Naive B cell (primary cell): ENCODE measurements at regions not wholly inside any gene's neighbourhood (a gene's known extent, or its start where the extent isn't known, plus 50 kb on each side); places are given as distances from the start of the nearest gene placed in this dataset.

Experiments used
- ATAC-seq, 2 donors: fragments of 150-1000 bp; cut with Tn5 transposase; 2 replicates each; pipeline ENCODE4 v1.10.0; 2021; ENCODE audit warnings: low read depth in 2 of 2, mild to moderate bottlenecking in 2 of 2, moderate library complexity in 2 of 2
- DNase-seq: peaks from one replicate; pipeline ENCODE4 v3.0.0; 2022
- H3K27ac Mint-ChIP-seq, 6 donors: one replicate each; pipeline ENCODE4 v1.8.0; 2020 to 2022; ENCODE audit warnings: mild to moderate bottlenecking in 6 of 6, mixed read lengths in 6 of 6, moderate library complexity in 5 of 6, inconsistent platforms in 2 of 6
- H3K27me3 Mint-ChIP-seq, 3 donors: one replicate each; pipeline ENCODE4 v1.8.0; 2021 to 2022; ENCODE audit warnings: mixed read lengths in 3 of 3, mild to moderate bottlenecking in 1 of 3
- H3K36me3 Mint-ChIP-seq, 2 donors: one replicate each; pipeline ENCODE4 v1.8.0; 2020 to 2022; ENCODE audit warnings: mixed read lengths in 2 of 2, inconsistent platforms in 1 of 2, mild to moderate bottlenecking in 1 of 2
- H3K4me1 Mint-ChIP-seq, 3 donors: one replicate each; pipeline ENCODE4 v1.8.0; 2020 to 2022; ENCODE audit warnings: mixed read lengths in 3 of 3, inconsistent platforms in 1 of 3, mild to moderate bottlenecking in 1 of 3, moderate library complexity in 1 of 3
- H3K4me3 Mint-ChIP-seq, 8 donors: one replicate each; pipeline ENCODE4 v1.8.0; 2020 to 2022; ENCODE audit warnings: mild to moderate bottlenecking in 8 of 8, mixed read lengths in 8 of 8, moderate library complexity in 8 of 8, inconsistent platforms in 2 of 8
- H3K9me3 Mint-ChIP-seq, 7 donors: one replicate each; pipeline ENCODE4 v1.8.0; 2020 to 2022; ENCODE audit warnings: mixed read lengths in 7 of 7, mild to moderate bottlenecking in 5 of 7, inconsistent platforms in 2 of 7, moderate library complexity in 1 of 7

DNA sequence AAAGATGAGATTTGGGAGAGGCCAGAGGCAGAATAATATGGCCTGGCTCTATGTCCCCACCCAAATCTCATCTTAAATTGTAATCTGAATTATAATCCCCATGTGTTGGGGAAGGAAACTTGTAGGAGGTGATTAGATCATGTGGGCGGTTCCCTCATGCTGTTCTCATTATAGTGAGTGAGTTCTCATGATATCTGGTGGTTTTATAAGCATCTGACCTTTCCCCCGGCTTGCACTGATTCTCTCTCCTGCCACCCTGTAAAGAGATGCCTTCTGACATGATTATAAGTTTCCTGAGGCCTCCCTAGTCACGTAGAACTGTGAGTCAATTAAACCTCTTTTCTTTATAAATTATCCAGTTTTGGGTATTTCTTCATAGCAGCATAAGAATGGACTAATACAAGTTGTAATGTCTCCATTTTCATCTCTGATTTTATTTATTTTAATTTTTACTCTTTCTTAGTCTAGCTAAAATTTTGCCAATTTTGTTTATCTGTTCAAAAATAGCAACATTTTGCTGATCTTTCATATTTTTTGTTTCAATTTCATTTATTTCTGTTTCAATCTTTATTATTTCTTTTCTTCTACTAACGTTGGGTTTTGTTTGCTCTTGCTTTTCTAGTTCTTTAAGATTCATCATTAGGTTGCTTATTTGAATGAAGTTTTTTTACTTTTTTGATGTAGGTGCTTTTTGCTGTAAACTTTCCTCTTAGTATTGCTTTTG is 67.0 kb upstream of the ZRANB2 start:
- Mint-ChIP-seq H3K4me1 (no peaks in the 10 kb centered on the region), H3K27me3 (peaks cover 0 to 6% (median 0%) of the 10 kb centered on the region in 3 donors), H3K9me3 (peaks cover 7 to 37% (median 26%) of the 10 kb centered on the region in 7 donors), H3K36me3 (peaks cover 0 to 8% of the 10 kb centered on the region in 2 donors), H3K27ac (no peak overlapping the region), H3K4me3 (no peak overlapping the region)
- ATAC-seq (no peak), DNase-seq (no peak)

DNA sequence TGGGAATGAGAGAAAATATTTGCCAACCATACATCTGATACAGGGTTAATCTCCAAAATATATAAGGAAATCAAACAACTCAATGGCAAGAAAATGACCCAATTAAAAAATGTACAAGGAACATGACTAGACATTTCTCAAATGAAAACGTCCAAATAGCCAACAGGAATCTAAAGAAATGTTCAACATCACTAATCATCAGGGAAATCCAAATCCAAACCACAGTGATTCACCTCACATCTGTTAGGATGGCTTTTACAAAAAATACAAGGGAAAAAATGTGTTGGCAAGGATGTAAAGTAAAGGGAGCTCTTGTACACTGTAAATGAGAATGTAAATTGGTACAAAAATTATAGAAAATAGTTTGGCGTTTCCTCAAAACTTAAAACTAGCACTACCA is 54.7 kb upstream of the ZRANB2 start:
- Mint-ChIP-seq H3K27me3 (no peaks in the 10 kb centered on the region), H3K9me3 (peaks cover 6 to 58% (median 47%) of the 10 kb centered on the region in 7 donors), H3K36me3 (peaks cover 7 to 24% of the 10 kb centered on the region in 2 donors), H3K4me3 (no peak overlapping the region), H3K27ac (no peak overlapping the region), H3K4me1 (no peaks in the 10 kb centered on the region)
- ATAC-seq: no peak
- DNase-seq: no peak
